Activated CD4-positive, alpha-beta T cell treated with anti-CD3 and anti-CD28 coated beads, Interleukin-10, Interleukin-2, amounts not matched to agents 100 ng/mL and 50 ng/mL, durations not matched to agents 16 hours and 8 hours (primary cell): ENCODE measurements at regions not wholly inside any gene's neighbourhood (a gene's known extent, or its start where the extent isn't known, plus 50 kb on each side); places are given as distances from the start of the nearest gene placed in this dataset.
"Not testable (repeated sequence)": the region's sequence is repeated elsewhere in the genome, so short reads cannot be mapped to it uniquely, and the experiment has no call there.

Experiments used
- DNase-seq: peaks from one replicate; pipeline ENCODE4 v3.0.0-alpha.2; 2020

GRCh38 chrX:121871122-121871521, 823.7 kb downstream of the GLUD2 start:
- DNase-seq, result no peak

GRCh38 chrX:121876305-121876704, 828.9 kb downstream of the GLUD2 start:
- DNase-seq, result no peak

- DNase-seq, result not testable (repeated sequence)
Observed at GRCh38 chrX:121877337-121877736, 829.9 kb downstream of the GLUD2 start.

GRCh38 chrX:121886557-121886956, 839.1 kb downstream of the GLUD2 start:
- DNase-seq, result no peak

- no peak for DNase-seq
Observed at GRCh38 chrX:121894756-121895155, 847.3 kb downstream of the GLUD2 start.

- DNase-seq, result no peak
Observed at GRCh38 chrX:121902463-121902862, 855.1 kb downstream of the GLUD2 start.

GRCh38 chrX:121903961-121904360, 856.6 kb downstream of the GLUD2 start:
- no peak for DNase-seq

- DNase-seq, result no peak
Observed at GRCh38 chrX:121921258-121921657, 873.8 kb downstream of the GLUD2 start.

GRCh38 chrX:121931567-121931966, 884.2 kb downstream of the GLUD2 start:
- DNase-seq, result no peak

- no peak for DNase-seq
Observed at GRCh38 chrX:121932688-121933087, 885.3 kb downstream of the GLUD2 start.

GRCh38 chrX:121949041-121949760, 901.8 kb downstream of the GLUD2 start:
- DNase-seq, result no peak

GRCh38 chrX:121958886-121959285, 911.5 kb downstream of the GLUD2 start:
- DNase-seq, result peak; percentile 28

- no peak for DNase-seq
Observed at GRCh38 chrX:121975671-121976070, 928.3 kb downstream of the GLUD2 start.

- no peak for DNase-seq
Observed at GRCh38 chrX:121987163-121987562, 939.8 kb downstream of the GLUD2 start.

- DNase-seq, result no peak
Observed at GRCh38 chrX:121987835-121988234, 940.4 kb downstream of the GLUD2 start.

- DNase-seq, result no peak
Observed at GRCh38 chrX:122004127-122004526, 956.7 kb downstream of the GLUD2 start.

GRCh38 chrX:122026665-122027064, 979.3 kb downstream of the GLUD2 start:
- DNase-seq, result no peak

- no peak for DNase-seq
Observed at GRCh38 chrX:122046226-122046625, 998.8 kb downstream of the GLUD2 start.

- DNase-seq, result no peak
Observed at GRCh38 chrX:122046815-122047214, 999.4 kb downstream of the GLUD2 start.

- DNase-seq, result no peak
Observed at GRCh38 chrX:122047261-122047660, 999.9 kb downstream of the GLUD2 start.

GRCh38 chrX:122055460-122055859, 1008.0 kb downstream of the GLUD2 start:
- DNase-seq, result no peak

GRCh38 chrX:122055979-122056715, 1008.7 kb downstream of the GLUD2 start:
- no peak for DNase-seq

GRCh38 chrX:122076241-122076640, 1028.8 kb downstream of the GLUD2 start:
- no peak for DNase-seq

GRCh38 chrX:122078079-122078478, 1030.7 kb downstream of the GLUD2 start:
- DNase-seq, result no peak

GRCh38 chrX:122087341-122087740, 1039.9 kb downstream of the GLUD2 start:
- DNase-seq, result no peak
